ENCODE measurements at regions not wholly inside any gene's neighbourhood (a gene's known extent, or its start where the extent isn't known, plus 50 kb on each side); places are given as distances from the start of the nearest gene placed in this dataset.

DNA sequence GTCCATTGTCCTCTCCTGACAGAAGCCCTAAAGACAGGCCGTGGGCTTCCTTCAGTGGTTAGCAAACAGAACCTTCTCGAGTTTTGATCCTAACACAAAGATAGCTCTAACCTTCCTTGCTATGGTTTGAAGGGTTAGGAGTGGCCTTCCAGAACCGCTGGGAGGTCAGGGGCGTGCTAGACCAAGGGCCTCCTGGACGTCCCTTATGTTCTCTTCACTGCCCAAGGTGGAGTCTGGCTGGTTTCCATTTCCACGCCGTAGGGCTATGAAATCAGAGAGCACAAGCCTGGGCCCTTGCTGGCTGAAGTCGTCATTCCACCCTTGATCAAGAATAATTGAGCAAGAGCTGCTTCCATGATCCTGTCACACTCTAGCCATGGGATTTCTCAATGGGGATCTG is 475.1 kb downstream of the SHQ1 start:
- Mint-ChIP-seq H3K4me3 (no peak overlapping the region), H3K27me3 (no peaks in the 10 kb centered on the region), H3K27ac (no peak overlapping the region), H3K36me3 (peaks cover 19% of the 10 kb centered on the region), H3K9me3 (no peaks in the 10 kb centered on the region), H3K4me1 (peaks cover 41% of the 10 kb centered on the region)
- DNase-seq: no peak
- CTCF ChIA-PET: interaction anchor here (0.6 kb wide), 1 partner anchor 438 kb away, joined by 3 read pairs; no protein-coding TSS in a partner anchor

DNA sequence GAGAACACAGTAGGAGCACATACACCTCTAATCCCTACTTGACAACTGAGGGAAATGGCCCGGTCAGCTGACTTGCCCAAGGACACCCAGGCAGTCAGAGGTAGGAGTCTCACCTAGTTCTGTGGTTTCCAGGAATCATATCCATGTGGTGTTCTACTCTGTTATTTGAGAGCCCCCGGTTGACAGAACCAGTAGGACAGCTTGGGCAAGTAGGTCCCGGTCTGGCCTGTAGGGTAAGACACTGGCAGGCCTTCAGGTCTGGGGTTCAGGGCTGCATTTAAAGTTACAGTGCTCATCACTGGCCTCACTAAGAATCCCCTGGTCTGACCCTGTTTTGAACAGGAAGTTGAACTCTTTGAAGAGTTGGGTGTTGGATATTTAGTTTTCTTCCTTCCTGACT is 476.1 kb downstream of the SHQ1 start:
- Mint-ChIP-seq H3K36me3 (peaks cover 17% of the 10 kb centered on the region), H3K27ac (no peak overlapping the region), H3K27me3 (no peaks in the 10 kb centered on the region), H3K4me1 (peaks cover 41% of the 10 kb centered on the region), H3K4me3 (no peak overlapping the region), H3K9me3 (no peaks in the 10 kb centered on the region)
- CTCF ChIA-PET: no interaction called here
- DNase-seq: no peak

DNA sequence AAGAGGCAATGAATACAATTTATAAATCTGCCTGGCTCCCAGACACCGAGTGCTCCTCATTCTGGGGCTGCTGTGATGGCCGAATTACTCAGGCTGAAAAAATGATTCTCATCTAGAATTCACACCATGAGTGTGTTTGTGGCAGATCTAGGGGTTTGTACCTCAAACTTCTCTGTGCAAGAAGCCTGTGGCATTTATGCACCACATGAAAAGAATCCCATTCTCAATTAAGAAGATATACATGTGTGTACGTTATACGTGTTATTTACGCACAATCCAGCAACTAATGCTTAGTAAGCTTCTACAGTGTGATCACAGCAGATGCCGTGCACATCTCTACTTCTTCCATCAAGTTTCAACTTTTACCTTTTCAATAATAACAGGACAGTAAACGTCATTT is 476.8 kb downstream of the SHQ1 start:
- Mint-ChIP-seq H3K4me1 (peaks cover 39% of the 10 kb centered on the region), H3K4me3 (no peak overlapping the region), H3K27ac (no peak overlapping the region), H3K9me3 (no peaks in the 10 kb centered on the region), H3K36me3 (peaks cover 12% of the 10 kb centered on the region), H3K27me3 (no peaks in the 10 kb centered on the region)
- no peak for DNase-seq
- CTCF ChIA-PET: no interaction called here

DNA sequence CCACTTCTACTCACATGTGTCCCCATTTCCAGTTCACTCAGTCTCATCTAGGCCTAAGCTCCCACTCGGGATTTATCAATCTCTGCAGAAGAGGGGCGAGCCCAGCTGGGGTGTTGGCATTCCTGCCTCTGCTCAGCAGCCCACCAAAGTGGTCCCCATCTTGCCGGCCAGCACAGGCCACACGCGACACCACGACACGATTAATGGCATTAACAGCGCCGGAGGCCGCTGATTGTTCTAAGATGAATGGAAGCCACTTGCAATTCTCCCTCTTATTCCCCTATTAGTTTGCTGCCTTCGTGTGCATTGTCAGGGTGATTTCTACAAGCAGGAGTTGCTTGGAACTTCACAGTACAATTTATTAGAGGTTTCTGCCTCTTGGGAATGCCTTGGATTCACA is 477.3 kb downstream of the SHQ1 start:
- Mint-ChIP-seq H3K4me3 (no peak overlapping the region), H3K4me1 (peaks cover 37% of the 10 kb centered on the region), H3K9me3 (no peaks in the 10 kb centered on the region), H3K27ac (no peak overlapping the region), H3K36me3 (peaks cover 11% of the 10 kb centered on the region), H3K27me3 (no peaks in the 10 kb centered on the region)
- DNase-seq: no peak
- CTCF ChIA-PET: no interaction called here

DNA sequence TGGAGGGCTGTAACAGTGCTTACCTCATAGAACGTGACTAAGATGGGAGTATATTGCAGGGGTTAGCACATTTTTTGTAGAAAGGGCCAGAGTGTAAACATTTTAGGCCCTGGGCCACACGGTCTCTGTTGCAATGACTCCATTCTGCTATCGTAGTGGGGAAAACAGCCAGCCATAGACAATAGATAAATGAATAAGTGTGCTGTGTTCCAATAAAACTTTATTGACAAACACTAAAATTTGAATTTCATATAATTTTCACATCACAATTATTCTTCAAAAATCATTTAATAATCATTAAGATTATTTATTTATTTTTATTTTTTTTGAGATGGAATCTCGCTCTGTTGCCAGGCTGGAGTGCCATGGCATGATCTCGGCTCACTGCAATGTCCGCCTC is 478.6 kb downstream of the SHQ1 start:
- no peak overlapping the region for H3K4me3 Mint-ChIP-seq
- no peak for DNase-seq
- H3K27ac Mint-ChIP-seq: no peak overlapping the region
- H3K27me3 Mint-ChIP-seq: no peaks in the 10 kb centered on the region
- CTCF ChIA-PET: no interaction called here
- peaks cover 26% of the 10 kb centered on the region for H3K4me1 Mint-ChIP-seq
- peaks cover 6% of the 10 kb centered on the region for H3K36me3 Mint-ChIP-seq
- peaks cover 2% of the 10 kb centered on the region for H3K9me3 Mint-ChIP-seq

DNA sequence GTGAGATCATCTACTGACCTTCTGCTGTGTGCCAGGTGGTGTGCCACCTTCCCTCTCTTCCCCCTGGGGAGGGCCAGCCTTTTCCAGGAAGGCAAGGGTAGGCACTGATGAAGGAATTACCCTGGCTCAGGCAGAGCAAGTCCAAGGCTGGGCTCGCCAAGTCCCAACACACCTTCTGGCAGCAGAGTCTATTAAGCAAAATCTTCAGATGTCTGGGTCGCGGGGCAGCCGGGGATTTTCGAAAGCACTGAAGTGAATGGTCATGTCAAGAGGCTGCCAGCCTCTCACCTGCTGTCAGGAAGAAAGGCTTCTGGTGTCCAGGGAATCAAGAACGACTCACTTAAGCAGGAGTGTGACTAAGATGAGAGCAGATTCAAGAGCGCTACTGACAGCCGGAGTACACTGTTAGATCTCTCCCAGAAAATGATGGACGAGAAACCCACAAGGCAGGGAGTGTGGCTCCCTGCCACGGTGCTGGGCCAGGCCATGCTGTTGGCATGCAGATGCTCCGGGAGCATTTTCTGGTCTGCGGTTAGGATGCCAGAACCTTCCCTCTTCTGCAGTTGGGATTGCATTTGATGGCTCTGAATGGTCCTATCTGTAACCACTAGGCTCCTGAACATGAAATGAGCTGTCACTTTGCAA is 479.8 kb downstream of the SHQ1 start:
- DNase-seq: no peak
- Mint-ChIP-seq H3K27me3 (no peaks in the 10 kb centered on the region), H3K36me3 (no peaks in the 10 kb centered on the region), H3K4me1 (peaks cover 20% of the 10 kb centered on the region), H3K27ac (no peak overlapping the region), H3K9me3 (peaks cover 3% of the 10 kb centered on the region), H3K4me3 (no peak overlapping the region)
- CTCF ChIA-PET: no interaction called here

GRCh38 chr3:72361990-72362389 is 486.3 kb downstream of the SHQ1 start:
- Mint-ChIP-seq H3K27ac (no peak overlapping the region), H3K4me3 (no peak overlapping the region), H3K4me1 (no peaks in the 10 kb centered on the region), H3K27me3 (no peaks in the 10 kb centered on the region), H3K9me3 (peaks cover 14% of the 10 kb centered on the region), H3K36me3 (no peaks in the 10 kb centered on the region)
- no peak for DNase-seq
- CTCF ChIA-PET: no interaction called here

- H3K9me3 Mint-ChIP-seq: peaks cover 12% of the 10 kb centered on the region
- no peak overlapping the region for H3K4me3 Mint-ChIP-seq
- CTCF ChIA-PET: no interaction called here
- H3K36me3 Mint-ChIP-seq: no peaks in the 10 kb centered on the region
- H3K27ac Mint-ChIP-seq: no peak overlapping the region
- no peak for DNase-seq
- H3K4me1 Mint-ChIP-seq: no peaks in the 10 kb centered on the region
- H3K27me3 Mint-ChIP-seq: no peaks in the 10 kb centered on the region
Observed at GRCh38 chr3:72359743-72360142, 488.5 kb downstream of the SHQ1 start.

GRCh38 chr3:72355168-72355567 is 493.1 kb downstream of the SHQ1 start:
- no peaks in the 10 kb centered on the region for H3K9me3 Mint-ChIP-seq
- H3K4me3 Mint-ChIP-seq: no peak overlapping the region
- peaks cover 22% of the 10 kb centered on the region for H3K27me3 Mint-ChIP-seq
- no peak for DNase-seq
- no peak overlapping the region for H3K27ac Mint-ChIP-seq
- CTCF ChIA-PET: no interaction called here
- H3K36me3 Mint-ChIP-seq: no peaks in the 10 kb centered on the region
- no peaks in the 10 kb centered on the region for H3K4me1 Mint-ChIP-seq

GRCh38 chr3:72354486-72354885 is 493.8 kb downstream of the SHQ1 start:
- H3K9me3 Mint-ChIP-seq: no peaks in the 10 kb centered on the region
- H3K4me3 Mint-ChIP-seq: no peak overlapping the region
- CTCF ChIA-PET: no interaction called here
- H3K27me3 Mint-ChIP-seq: peaks cover 24% of the 10 kb centered on the region
- DNase-seq: no peak
- no peaks in the 10 kb centered on the region for H3K4me1 Mint-ChIP-seq
- no peaks in the 10 kb centered on the region for H3K36me3 Mint-ChIP-seq
- no peak overlapping the region for H3K27ac Mint-ChIP-seq

DNA sequence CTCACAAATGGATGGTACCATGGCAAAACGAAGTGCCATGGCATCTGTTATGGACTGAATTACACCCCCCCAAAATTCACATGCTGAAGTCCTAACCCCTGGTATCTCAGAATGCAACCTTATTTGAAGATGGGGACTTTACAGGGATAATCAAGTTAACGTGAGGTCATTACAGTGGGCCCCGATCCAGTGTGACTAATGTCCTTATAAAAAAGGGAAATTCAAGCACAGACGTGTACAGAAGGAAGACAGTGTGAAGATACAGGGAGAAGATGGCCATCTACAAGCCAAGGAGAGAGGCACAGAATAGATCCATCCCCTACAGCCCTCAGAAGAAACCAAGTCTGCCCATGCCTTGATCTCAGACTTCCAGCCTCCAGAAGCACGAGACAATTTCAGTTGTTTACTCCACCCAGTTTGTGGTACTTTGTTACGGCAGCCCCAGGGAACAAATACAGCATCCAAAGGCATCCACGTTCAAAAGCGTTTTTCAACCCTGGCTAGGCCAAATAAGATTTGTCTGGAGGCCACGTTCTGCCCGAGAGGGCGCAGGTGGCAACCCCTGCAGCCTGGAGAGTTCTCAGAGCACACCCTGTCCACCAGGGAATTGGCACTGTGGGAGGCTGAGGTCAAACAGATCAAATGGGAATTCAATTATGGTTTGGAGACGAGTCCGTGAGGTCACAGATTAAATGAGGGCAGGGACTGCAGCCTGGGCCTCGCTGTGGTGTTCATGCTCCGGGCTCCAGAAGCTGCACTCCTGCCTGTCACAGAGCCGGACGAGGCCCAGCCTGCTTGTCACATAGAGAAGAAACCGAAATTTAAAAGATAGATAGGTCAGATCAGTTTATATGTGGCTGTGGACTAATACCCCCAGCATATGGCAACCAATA is 494.8 kb downstream of the SHQ1 start:
- peaks cover 7% of the 10 kb centered on the region for H3K4me1 Mint-ChIP-seq
- H3K27me3 Mint-ChIP-seq: peaks cover 31% of the 10 kb centered on the region
- no peak overlapping the region for H3K27ac Mint-ChIP-seq
- no peaks in the 10 kb centered on the region for H3K9me3 Mint-ChIP-seq
- no peaks in the 10 kb centered on the region for H3K36me3 Mint-ChIP-seq
- DNase-seq: no peak
- H3K4me3 Mint-ChIP-seq: no peak overlapping the region
- CTCF ChIA-PET: no interaction called here

GRCh38 chr3:72352176-72352575 is 496.1 kb downstream of the SHQ1 start:
- DNase-seq: no peak
- H3K4me3 Mint-ChIP-seq: no peak overlapping the region
- peaks cover 31% of the 10 kb centered on the region for H3K27me3 Mint-ChIP-seq
- CTCF ChIA-PET: no interaction called here
- no peaks in the 10 kb centered on the region for H3K9me3 Mint-ChIP-seq
- no peaks in the 10 kb centered on the region for H3K36me3 Mint-ChIP-seq
- H3K27ac Mint-ChIP-seq: no peak overlapping the region
- H3K4me1 Mint-ChIP-seq: peaks cover 20% of the 10 kb centered on the region

- Mint-ChIP-seq H3K27me3 (peaks cover 31% of the 10 kb centered on the region), H3K27ac (no peak overlapping the region), H3K9me3 (no peaks in the 10 kb centered on the region), H3K4me1 (peaks cover 27% of the 10 kb centered on the region), H3K36me3 (no peaks in the 10 kb centered on the region), H3K4me3 (no peak overlapping the region)
- no peak for DNase-seq
- CTCF ChIA-PET: no interaction called here
Observed at GRCh38 chr3:72351536-72351935, 496.7 kb downstream of the SHQ1 start.

DNA sequence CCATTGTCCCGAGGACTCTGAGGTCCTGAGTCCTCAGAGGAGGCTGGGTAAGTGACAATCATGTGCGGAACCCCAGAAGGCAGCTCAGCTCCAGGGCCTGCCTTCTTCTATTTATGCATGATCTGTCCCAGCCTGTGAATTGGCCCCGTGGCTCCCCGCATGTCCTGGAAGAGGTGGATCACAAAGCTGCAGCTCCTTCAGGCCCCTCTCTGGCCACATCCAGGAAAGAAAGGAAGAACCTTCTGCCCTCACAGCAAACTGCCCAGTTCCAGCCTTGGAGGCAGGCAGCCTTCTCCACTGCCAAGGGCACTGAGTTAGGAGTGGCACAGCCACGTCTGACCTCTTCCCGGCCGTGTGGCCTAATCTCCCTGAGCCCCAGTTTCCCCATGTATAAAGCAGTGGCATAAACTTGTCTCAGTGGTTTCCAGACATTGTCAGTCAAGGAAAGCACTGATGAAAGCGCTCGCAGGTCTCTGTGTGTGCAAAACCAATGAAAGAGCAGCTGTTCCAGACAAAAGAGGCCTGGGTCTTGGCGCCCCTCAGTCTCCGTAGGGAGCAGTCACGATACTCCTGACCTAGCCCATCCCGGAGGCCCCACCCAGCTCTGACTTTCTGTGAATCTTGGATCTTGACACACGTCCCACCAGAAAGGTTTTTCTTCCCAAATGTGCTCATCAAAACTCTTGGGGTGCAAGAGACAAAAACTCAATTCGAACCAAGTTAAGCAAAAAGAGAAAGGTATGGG is 497.3 kb downstream of the SHQ1 start:
- peaks cover 33% of the 10 kb centered on the region for H3K4me1 Mint-ChIP-seq
- H3K4me3 Mint-ChIP-seq: no peak overlapping the region
- H3K27me3 Mint-ChIP-seq: peaks cover 31% of the 10 kb centered on the region
- CTCF ChIA-PET: no interaction called here
- no peaks in the 10 kb centered on the region for H3K9me3 Mint-ChIP-seq
- DNase-seq: no peak
- no peak overlapping the region for H3K27ac Mint-ChIP-seq
- no peaks in the 10 kb centered on the region for H3K36me3 Mint-ChIP-seq

Data from activated naive CD4-positive, alpha-beta T cell treated with anti-CD3 and anti-CD28 coated beads, Interleukin-2, amount 10 ng/mL, durations not matched to agents 7 days and 5 days (primary cell).